Tibial artery (tissue), 4 donors: ENCODE measurements at regions not wholly inside any gene's neighbourhood (a gene's known extent, or its start where the extent isn't known, plus 50 kb on each side); places are given as distances from the start of the nearest gene placed in this dataset.

Experiments used
- DNase-seq, 2 donors: peaks; one replicate each; pipeline ENCODE4 v3.0.0-alpha.2; 2019
- H3K27ac ChIP-seq, 2 donors: fragments of 200-600 bp; sonication (generic) in 1 of 2; 1 replicate in 1 of 2; 2 replicates in 1 of 2; pipeline ENCODE4 v1.5.1; 2018 to 2019; ENCODE audit warnings: mild to moderate bottlenecking in 1 of 2
- H3K27me3 ChIP-seq, 2 donors: fragments of 200-600 bp; sonication (generic) in 1 of 2; one replicate each; pipeline versions ENCODE4 v1.5.1 to v1.6.0; 2016 to 2019
- H3K36me3 ChIP-seq, 3 donors: fragments of 200-600 bp; sonication (generic) in 2 of 3; one replicate each; pipeline ENCODE4 v1.5.1; 2016 to 2019; ENCODE audit warnings: mild to moderate bottlenecking in 2 of 3
- H3K4me1 ChIP-seq, 4 donors: fragments of 200-600 bp; sonication (generic) in 2 of 4; 1 replicate in 3 of 4; 2 replicates in 1 of 4; pipeline ENCODE4 v1.5.1; 2016 to 2019
- H3K4me3 ChIP-seq, 2 donors: fragments of 200-600 bp; sonication (generic) in 1 of 2; 1 replicate in 1 of 2; 2 replicates in 1 of 2; pipeline ENCODE4 v1.5.1; 2018 to 2019; ENCODE audit warnings: mild to moderate bottlenecking in 2 of 2
- H3K9me3 ChIP-seq, 3 donors: fragments of 200-600 bp; sonication (generic) in 1 of 3; one replicate each; pipeline ENCODE4 v1.5.1; 2016 to 2019
- CTCF ChIP-seq, 2 experiments: fragments of 200-600 bp in 1 of 2; fragments of 450-650 bp in 1 of 2; IDR thresholded peaks; one replicate each; pipeline ENCODE4 v1.5.1; 2017 to 2019; ENCODE audit warnings: antibody characterized with exemption in 2 of 2, mild to moderate bottlenecking in 1 of 2, moderate library complexity in 1 of 2
- intact Hi-C: fragments of 100-400 bp; cut with DNase I; formaldehyde crosslinking; loops from one replicate; pipeline ENCODE4 v1.15.0; 2023; ENCODE audit warnings: low total_unique reads

- H3K4me1 ChIP-seq = peaks cover 0 to 12% (median 3%) of the 10 kb centered on the region in 4 donors
- intact Hi-C loops = no loop called here
- no peak for TF ChIP-seq CTCF (IDR thresholded peaks at IDR 0.05)
- no peak overlapping the region for H3K27ac ChIP-seq
- no peak for DNase-seq
- no peaks in the 10 kb centered on the region for H3K9me3 ChIP-seq
- no peak overlapping the region for H3K4me3 ChIP-seq
- H3K27me3 ChIP-seq = no peaks in the 10 kb centered on the region
- no peaks in the 10 kb centered on the region for H3K36me3 ChIP-seq
Observed at GRCh38 chr6:134520181-134521115, 202.5 kb upstream of the SGK1 start.

GRCh38 chr6:134519465-134519864 is 201.6 kb upstream of the SGK1 start:
- H3K36me3 ChIP-seq = no peaks in the 10 kb centered on the region
- peaks cover 0 to 12% (median 3%) of the 10 kb centered on the region in 4 donors for H3K4me1 ChIP-seq
- peak in 1 of 2 donors; percentile 44 for DNase-seq
- intact Hi-C loops = no loop called here
- no peaks in the 10 kb centered on the region for H3K27me3 ChIP-seq
- H3K9me3 ChIP-seq = no peaks in the 10 kb centered on the region
- H3K27ac ChIP-seq = no peak overlapping the region
- TF ChIP-seq CTCF (IDR thresholded peaks at IDR 0.05) = no peak
- H3K4me3 ChIP-seq = no peak overlapping the region

GRCh38 chr6:134517868-134518267 is 200.0 kb upstream of the SGK1 start:
- TF ChIP-seq CTCF (IDR thresholded peaks at IDR 0.05) = no peak
- Histone ChIP-seq H3K36me3 (no peaks in the 10 kb centered on the region), H3K27ac (peak overlapping the region in 1 of 2 donors; percentile 20), H3K4me1 (peaks cover 0 to 12% (median 3%) of the 10 kb centered on the region in 4 donors), H3K9me3 (no peaks in the 10 kb centered on the region), H3K27me3 (no peaks in the 10 kb centered on the region), H3K4me3 (no peak overlapping the region)
- intact Hi-C loops = no loop called here
- no peak for DNase-seq

GRCh38 chr6:134517145-134517658 is 199.3 kb upstream of the SGK1 start:
- no peak for TF ChIP-seq CTCF (IDR thresholded peaks at IDR 0.05)
- H3K36me3 ChIP-seq = no peaks in the 10 kb centered on the region

GRCh38 chr6:134516582-134516981 is 198.7 kb upstream of the SGK1 start:
- Histone ChIP-seq H3K27ac (no peak overlapping the region), H3K9me3 (no peaks in the 10 kb centered on the region), H3K36me3 (no peaks in the 10 kb centered on the region), H3K4me1 (peaks cover 0 to 12% (median 3%) of the 10 kb centered on the region in 4 donors), H3K27me3 (no peaks in the 10 kb centered on the region), H3K4me3 (no peak overlapping the region)
- TF ChIP-seq CTCF (IDR thresholded peaks at IDR 0.05) = no peak
- intact Hi-C loops = no loop called here
- DNase-seq = no peak

More at GRCh38 chr6:134517145-134517658, 199.3 kb upstream of the SGK1 start:
- H3K4me3 ChIP-seq = no peak overlapping the region
- H3K27ac ChIP-seq = peak overlapping the region in 1 of 2 donors; percentile 20
- intact Hi-C loops = no loop called here
- no peaks in the 10 kb centered on the region for H3K9me3 ChIP-seq
- H3K4me1 ChIP-seq = peaks cover 0 to 12% (median 3%) of the 10 kb centered on the region in 4 donors
- DNase-seq = peak; percentile 75 to 79
- no peaks in the 10 kb centered on the region for H3K27me3 ChIP-seq
